Effector memory CD4-positive, alpha-beta T cell (primary cell): ENCODE measurements at regions not wholly inside any gene's neighbourhood (a gene's known extent, or its start where the extent isn't known, plus 50 kb on each side); places are given as distances from the start of the nearest gene placed in this dataset.

Experiments used
- DNase-seq, 3 donors: peaks; one replicate each; pipeline ENCODE4 v3.0.0-alpha.2; 2020
- H3K27ac ChIP-seq: 2 replicates; pipeline ENCODE4 v1.7.0; 2013; ENCODE audit warnings: mild to moderate bottlenecking, low read length, moderate library complexity; ENCODE audit not compliant: insufficient read depth, poor library complexity, severe bottlenecking
- H3K27me3 ChIP-seq: replicated peaks from 2 replicates; pipeline ENCODE4 v1.7.0; 2013; ENCODE audit warnings: mild to moderate bottlenecking, low read length; ENCODE audit not compliant: insufficient read depth, control insufficient read depth, poor library complexity, severe bottlenecking
- H3K36me3 ChIP-seq: 2 replicates; pipeline ENCODE4 v1.7.0; 2013; ENCODE audit warnings: mild to moderate bottlenecking, low read length, moderate library complexity; ENCODE audit not compliant: control insufficient read depth, insufficient read depth
- H3K4me1 ChIP-seq: 2 replicates; pipeline ENCODE4 v1.7.0; 2013; ENCODE audit warnings: low read length, mild to moderate bottlenecking; ENCODE audit not compliant: control insufficient read depth, insufficient read depth, poor library complexity, severe bottlenecking
- H3K4me3 ChIP-seq: 2 replicates; pipeline ENCODE4 v1.7.0; 2013; ENCODE audit warnings: low read length, low read depth, mild to moderate bottlenecking; ENCODE audit not compliant: insufficient read depth, poor library complexity, severe bottlenecking
- H3K9me3 ChIP-seq: 2 replicates; pipeline ENCODE4 v1.7.0; 2013; ENCODE audit warnings: mild to moderate bottlenecking, low read length, moderate library complexity; ENCODE audit not compliant: control insufficient read depth

GRCh38 chr5:100175346-100175745 lies 359.8 kb upstream of the FAM174A start:
- no peaks in the 10 kb centered on the region for H3K4me1 ChIP-seq
- no peaks in the 10 kb centered on the region for H3K27me3 ChIP-seq
- no peaks in the 10 kb centered on the region for H3K36me3 ChIP-seq
- H3K9me3 ChIP-seq, result no peaks in the 10 kb centered on the region
- DNase-seq, result no peak
- no peak overlapping the region for H3K27ac ChIP-seq
- H3K4me3 ChIP-seq, result no peak overlapping the region

- no peaks in the 10 kb centered on the region for H3K4me1 ChIP-seq
- DNase-seq, result no peak
- H3K27ac ChIP-seq, result no peak overlapping the region
- H3K27me3 ChIP-seq, result no peaks in the 10 kb centered on the region
- no peak overlapping the region for H3K4me3 ChIP-seq
- no peaks in the 10 kb centered on the region for H3K9me3 ChIP-seq
- H3K36me3 ChIP-seq, result no peaks in the 10 kb centered on the region
Observed at GRCh38 chr5:100165309-100165708, 369.9 kb upstream of the FAM174A start.

GRCh38 chr5:100161868-100162267 lies 373.3 kb upstream of the FAM174A start:
- DNase-seq, result no peak
- Histone ChIP-seq H3K9me3 (no peaks in the 10 kb centered on the region), H3K27ac (no peak overlapping the region), H3K27me3 (no peaks in the 10 kb centered on the region), H3K4me3 (no peak overlapping the region), H3K36me3 (no peaks in the 10 kb centered on the region), H3K4me1 (no peaks in the 10 kb centered on the region)

- no peak for DNase-seq
- Histone ChIP-seq H3K27me3 (no peaks in the 10 kb centered on the region), H3K27ac (no peak overlapping the region), H3K4me3 (no peak overlapping the region), H3K9me3 (no peaks in the 10 kb centered on the region), H3K36me3 (no peaks in the 10 kb centered on the region), H3K4me1 (no peaks in the 10 kb centered on the region)
Observed at GRCh38 chr5:100157066-100157465, 378.1 kb upstream of the FAM174A start.

GRCh38 chr5:100148239-100148638 lies 386.9 kb upstream of the FAM174A start:
- DNase-seq, result no peak
- Histone ChIP-seq H3K4me1 (no peaks in the 10 kb centered on the region), H3K9me3 (no peaks in the 10 kb centered on the region), H3K27me3 (no peaks in the 10 kb centered on the region), H3K4me3 (no peak overlapping the region), H3K27ac (no peak overlapping the region), H3K36me3 (no peaks in the 10 kb centered on the region)

GRCh38 chr5:100142607-100143006 lies 392.6 kb upstream of the FAM174A start:
- no peak for DNase-seq
- no peak overlapping the region for H3K27ac ChIP-seq
- no peaks in the 10 kb centered on the region for H3K36me3 ChIP-seq
- no peaks in the 10 kb centered on the region for H3K27me3 ChIP-seq
- H3K9me3 ChIP-seq, result no peaks in the 10 kb centered on the region
- H3K4me3 ChIP-seq, result no peak overlapping the region
- H3K4me1 ChIP-seq, result no peaks in the 10 kb centered on the region

GRCh38 chr5:100131161-100131560 lies 404.0 kb upstream of the FAM174A start:
- no peaks in the 10 kb centered on the region for H3K36me3 ChIP-seq
- no peaks in the 10 kb centered on the region for H3K27me3 ChIP-seq
- H3K4me3 ChIP-seq, result no peak overlapping the region
- no peaks in the 10 kb centered on the region for H3K4me1 ChIP-seq
- DNase-seq, result no peak
- no peak overlapping the region for H3K27ac ChIP-seq
- H3K9me3 ChIP-seq, result no peaks in the 10 kb centered on the region

- Histone ChIP-seq H3K9me3 (no peaks in the 10 kb centered on the region), H3K27ac (no peak overlapping the region), H3K36me3 (no peaks in the 10 kb centered on the region), H3K4me3 (no peak overlapping the region), H3K4me1 (no peaks in the 10 kb centered on the region), H3K27me3 (no peaks in the 10 kb centered on the region)
- no peak for DNase-seq
Observed at GRCh38 chr5:100130307-100130706, 404.9 kb upstream of the FAM174A start.

- H3K27ac ChIP-seq, result no peak overlapping the region
- H3K27me3 ChIP-seq, result no peaks in the 10 kb centered on the region
- H3K9me3 ChIP-seq, result no peaks in the 10 kb centered on the region
- H3K36me3 ChIP-seq, result no peaks in the 10 kb centered on the region
- H3K4me3 ChIP-seq, result no peak overlapping the region
- DNase-seq, result no peak
- H3K4me1 ChIP-seq, result no peaks in the 10 kb centered on the region
Observed at GRCh38 chr5:100119903-100120302, 415.3 kb upstream of the FAM174A start.

- Histone ChIP-seq H3K4me1 (no peaks in the 10 kb centered on the region), H3K4me3 (no peak overlapping the region), H3K36me3 (no peaks in the 10 kb centered on the region), H3K27ac (no peak overlapping the region), H3K27me3 (no peaks in the 10 kb centered on the region), H3K9me3 (no peaks in the 10 kb centered on the region)
- no peak for DNase-seq
Observed at GRCh38 chr5:100110497-100110896, 424.7 kb upstream of the FAM174A start.

- no peak overlapping the region for H3K4me3 ChIP-seq
- no peaks in the 10 kb centered on the region for H3K4me1 ChIP-seq
- no peak for DNase-seq
- H3K9me3 ChIP-seq, result no peaks in the 10 kb centered on the region
- H3K36me3 ChIP-seq, result no peaks in the 10 kb centered on the region
- H3K27ac ChIP-seq, result no peak overlapping the region
- H3K27me3 ChIP-seq, result no peaks in the 10 kb centered on the region
Observed at GRCh38 chr5:100108883-100109282, 426.3 kb upstream of the FAM174A start.
